Skin epidermis (tissue), 12 donors: ENCODE measurements at regions not wholly inside any gene's neighbourhood (a gene's known extent, or its start where the extent isn't known, plus 50 kb on each side); places are given as distances from the start of the nearest gene placed in this dataset.

Source experiments
- H3K27ac ChIP-seq, 21 experiments: fragments of 200-600 bp; sonication (generic) in 11 of 21; one replicate each; pipeline ENCODE4 v1.5.0; 2020; ENCODE audit warnings: mild to moderate bottlenecking in 3 of 21, inconsistent platforms in 2 of 21, moderate library complexity in 2 of 21
- H3K4me3 ChIP-seq, 7 experiments: fragments of 200-600 bp; sonication (generic) in 2 of 7; one replicate each; pipeline ENCODE4 v1.5.0; 2020; ENCODE audit warnings: inconsistent platforms in 2 of 7, mild to moderate bottlenecking in 2 of 7, moderate library complexity in 1 of 7

GRCh38 chr12:107551434-107551833, 134.2 kb upstream of the PWP1 start:
- Histone ChIP-seq H3K27ac (no peak overlapping the region), H3K4me3 (no peak overlapping the region)

DNA sequence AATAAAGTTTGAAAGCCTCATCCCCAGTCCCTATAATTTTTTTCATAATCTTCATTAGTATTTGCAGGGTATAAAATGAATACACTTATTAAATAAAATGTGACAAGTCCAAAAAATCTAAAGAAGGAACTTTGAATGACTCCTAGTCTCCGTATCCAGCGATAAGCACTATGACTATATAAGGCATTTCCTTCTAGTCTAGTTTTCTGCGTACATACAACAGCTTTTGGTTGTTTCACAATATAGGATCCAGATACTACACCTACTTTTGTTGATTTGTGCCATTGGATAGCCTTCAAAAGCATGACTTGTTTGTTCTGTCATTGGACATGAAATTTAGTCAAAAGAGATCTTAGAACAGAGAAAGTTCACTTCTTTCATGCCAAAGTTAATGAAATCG, 133.3 kb upstream of the PWP1 start:
- Histone ChIP-seq H3K27ac (no peak overlapping the region), H3K4me3 (no peak overlapping the region)

DNA sequence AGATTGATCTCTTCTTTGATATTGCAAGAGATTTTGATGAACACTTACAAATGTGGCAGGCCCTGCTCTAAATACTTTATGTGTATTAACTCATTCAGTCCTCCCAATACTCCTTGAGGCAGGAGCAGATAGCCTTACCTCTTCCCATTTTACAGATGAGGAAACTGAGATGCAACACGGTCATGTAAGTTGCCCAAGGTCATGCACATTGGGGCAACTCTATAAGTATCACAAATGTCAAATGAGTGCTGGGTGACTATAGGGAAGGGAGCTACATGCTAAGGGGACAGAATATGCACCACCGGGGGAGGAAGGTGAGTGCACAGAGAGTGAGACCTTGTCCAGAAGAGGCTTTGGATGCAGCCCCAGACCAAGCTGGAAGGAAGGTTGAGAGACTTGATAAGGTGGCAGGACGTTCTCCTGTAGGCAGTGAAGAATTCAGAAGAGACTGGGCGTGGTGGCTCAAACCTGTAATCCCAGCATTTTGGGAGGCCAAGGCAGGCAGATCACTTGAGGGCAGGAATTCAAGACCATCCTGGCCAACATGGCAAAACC, 132.3 kb upstream of the PWP1 start:
- Histone ChIP-seq H3K27ac (no peak overlapping the region), H3K4me3 (no peak overlapping the region)

DNA sequence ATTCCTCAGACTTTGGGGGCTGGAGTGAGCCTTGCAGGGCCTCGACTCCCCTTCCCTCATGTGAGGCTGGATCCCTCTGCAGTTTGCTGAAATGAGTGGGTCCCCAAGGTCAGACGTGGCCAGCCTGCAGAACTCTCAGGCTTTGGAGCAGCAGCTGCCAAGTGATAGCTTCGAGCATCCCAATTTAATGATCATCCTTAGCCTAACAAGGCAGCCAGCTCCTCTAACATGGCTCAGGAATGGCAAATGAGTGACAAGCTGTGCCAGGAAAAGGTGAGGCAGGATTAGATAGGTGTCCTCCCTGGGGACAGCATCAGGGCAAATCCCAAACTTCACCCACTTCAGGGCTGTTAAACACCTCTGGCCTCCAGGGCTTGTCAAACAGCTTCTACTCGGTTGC, 130.7 kb upstream of the PWP1 start:
- no peak overlapping the region for H3K27ac ChIP-seq
- no peak overlapping the region for H3K4me3 ChIP-seq

DNA sequence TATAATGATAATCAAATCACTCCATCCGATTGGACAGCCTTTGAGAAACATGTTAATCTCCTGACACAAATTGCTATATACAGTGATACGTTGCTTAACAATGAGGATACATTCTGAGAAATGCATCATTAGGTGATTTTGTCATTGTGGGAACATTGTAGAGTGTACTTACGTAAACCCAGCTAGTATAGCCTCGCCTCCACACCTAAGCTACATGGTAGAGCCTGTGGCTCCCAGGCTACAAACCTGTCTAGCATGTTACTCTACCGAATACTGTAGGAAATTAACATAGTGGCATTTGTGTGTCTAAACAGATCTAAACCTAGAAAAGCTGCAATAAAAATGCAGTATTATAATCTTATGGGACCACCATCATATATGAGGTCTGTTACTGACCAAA, 128.6 kb upstream of the PWP1 start:
- H3K4me3 ChIP-seq = no peak overlapping the region
- H3K27ac ChIP-seq = no peak overlapping the region

GRCh38 chr12:107557589-107558100, 128.0 kb upstream of the PWP1 start:
- no peak overlapping the region for H3K27ac ChIP-seq
- no peak overlapping the region for H3K4me3 ChIP-seq

DNA sequence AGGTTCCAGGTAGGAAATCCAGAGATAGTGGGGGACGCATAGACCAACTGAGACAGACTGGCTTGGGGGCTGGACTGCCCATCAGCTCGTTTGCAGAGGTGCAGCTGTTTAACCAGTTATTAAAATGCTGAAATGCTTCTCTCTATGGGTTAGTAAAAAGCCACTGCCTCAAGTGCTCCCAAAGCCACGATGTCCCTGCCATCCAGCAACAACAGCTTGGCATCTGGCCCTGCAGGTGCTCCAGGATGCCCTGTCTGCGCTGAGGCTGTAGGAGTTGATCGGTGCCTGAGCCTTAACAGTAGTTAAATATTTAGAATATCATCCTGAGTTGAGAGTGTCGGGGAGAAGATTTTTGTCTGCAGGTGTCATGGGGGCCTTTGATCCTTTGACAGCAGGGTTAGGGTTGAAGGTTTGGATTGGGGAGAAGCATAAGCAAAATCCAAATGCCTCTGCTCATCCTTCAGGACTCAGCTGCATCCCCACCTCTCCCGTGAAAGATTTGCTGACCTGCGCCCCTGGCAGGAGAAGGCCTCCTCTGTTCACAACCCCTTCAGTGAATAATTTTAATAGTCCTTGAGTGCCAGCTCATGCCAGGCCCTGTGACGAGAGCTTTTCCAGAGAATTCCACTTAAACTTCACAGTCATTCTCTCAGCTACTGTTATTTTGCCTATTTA, 127.3 kb upstream of the PWP1 start:
- no peak overlapping the region for H3K4me3 ChIP-seq
- H3K27ac ChIP-seq = no peak overlapping the region

- H3K27ac ChIP-seq = no peak overlapping the region
These were observed 126.7 kb upstream of the PWP1 start for GRCh38 chr12:107558816-107559382.

GRCh38 chr12:107560165-107560898, 125.3 kb upstream of the PWP1 start:
- Histone ChIP-seq H3K27ac (peak overlapping the region in 4 of 21 experiments; percentile 21 to 45 (median 34)), H3K4me3 (no peak overlapping the region)

More at GRCh38 chr12:107558816-107559382, 126.7 kb upstream of the PWP1 start:
- H3K4me3 ChIP-seq = no peak overlapping the region

- Histone ChIP-seq H3K4me3 (no peak overlapping the region), H3K27ac (no peak overlapping the region)
These were observed 124.7 kb upstream of the PWP1 start for GRCh38 chr12:107560899-107561285.

GRCh38 chr12:107564946-107565345, 120.7 kb upstream of the PWP1 start:
- H3K27ac ChIP-seq = no peak overlapping the region
- no peak overlapping the region for H3K4me3 ChIP-seq

GRCh38 chr12:107565551-107565950, 120.0 kb upstream of the PWP1 start:
- H3K4me3 ChIP-seq = no peak overlapping the region
- no peak overlapping the region for H3K27ac ChIP-seq

GRCh38 chr12:107567876-107568619, 117.6 kb upstream of the PWP1 start:
- no peak overlapping the region for H3K4me3 ChIP-seq
- no peak overlapping the region for H3K27ac ChIP-seq

DNA sequence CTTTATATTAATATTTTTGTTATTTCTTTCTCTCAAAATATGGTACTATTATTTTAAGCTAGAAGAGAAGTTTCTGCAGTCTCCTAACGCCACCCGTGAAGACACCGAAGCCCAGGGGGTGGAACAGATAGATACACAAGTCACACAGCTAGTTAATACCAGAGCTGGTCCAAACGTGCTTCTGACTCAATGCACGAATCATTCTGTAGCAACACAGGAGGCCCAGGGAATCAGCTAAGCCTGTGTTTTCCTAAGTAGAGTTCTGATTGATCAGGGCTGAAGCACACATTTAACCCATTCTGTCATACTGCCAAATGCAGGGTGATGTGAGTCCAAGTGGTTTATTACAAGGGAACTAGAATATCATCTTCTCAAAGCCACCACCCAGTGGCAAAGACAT, 116.9 kb upstream of the PWP1 start:
- Histone ChIP-seq H3K27ac (no peak overlapping the region), H3K4me3 (no peak overlapping the region)

DNA sequence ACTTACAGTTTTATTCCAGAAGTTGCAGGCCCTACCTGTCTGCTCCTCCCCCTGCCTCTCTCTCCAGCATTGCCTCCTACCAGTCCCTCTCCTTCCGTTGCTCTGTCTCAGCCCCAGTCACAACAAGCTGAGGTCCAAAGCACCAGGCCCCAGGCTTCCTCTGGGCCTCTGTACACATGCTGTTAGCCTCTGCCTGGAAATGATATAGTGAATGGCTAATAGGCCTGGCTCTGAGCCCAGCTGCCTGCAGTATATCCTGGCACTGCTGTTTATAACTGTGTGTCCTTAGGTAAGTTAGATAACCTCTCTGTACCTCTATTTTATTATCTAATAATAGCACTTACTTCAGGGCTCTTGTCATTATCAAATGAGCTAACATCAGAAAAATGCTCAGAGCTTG, 114.9 kb upstream of the PWP1 start:
- no peak overlapping the region for H3K4me3 ChIP-seq

DNA sequence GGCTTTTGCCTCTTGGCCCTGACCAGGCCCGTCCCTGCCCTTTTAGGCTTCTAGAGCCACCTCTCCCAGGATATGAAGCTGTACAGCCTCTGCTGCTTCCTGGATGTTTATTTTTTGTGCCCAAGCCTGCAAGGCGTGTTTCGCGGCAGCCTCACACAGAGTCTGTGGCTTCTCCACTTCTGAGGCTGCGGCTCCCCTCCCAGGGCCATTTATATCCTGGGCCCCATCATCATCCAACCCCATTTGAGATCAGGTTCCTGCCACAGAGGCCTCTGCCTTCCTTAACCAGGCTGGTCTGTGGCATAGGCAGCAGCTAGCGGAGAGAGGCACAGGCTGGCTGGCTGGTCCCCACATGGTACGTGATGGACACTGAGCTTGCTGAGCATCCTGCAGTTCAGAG, 114.1 kb upstream of the PWP1 start:
- H3K4me3 ChIP-seq = no peak overlapping the region
- H3K27ac ChIP-seq = no peak overlapping the region

More for the DNA sequence above, 114.9 kb upstream of the PWP1 start:
- no peak overlapping the region for H3K27ac ChIP-seq

DNA sequence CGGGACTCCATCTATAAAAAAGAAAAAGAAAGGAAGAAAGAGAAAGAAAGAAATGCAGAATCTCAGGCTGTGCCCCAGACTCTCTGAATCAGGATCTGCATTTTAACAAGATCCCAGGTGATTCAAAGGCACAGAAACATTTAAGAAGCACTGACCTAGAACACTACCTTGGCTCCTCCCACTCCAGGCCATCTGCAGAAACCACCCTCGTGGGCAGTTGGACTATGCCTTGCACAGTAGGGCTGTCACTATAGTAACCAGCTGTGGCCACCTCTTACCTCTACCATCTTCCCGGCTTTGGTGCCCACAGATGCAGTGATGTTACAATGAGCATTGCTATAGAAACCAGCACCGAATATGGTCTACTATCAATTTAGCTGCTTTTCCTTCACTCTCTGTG, 110.9 kb upstream of the PWP1 start:
- no peak overlapping the region for H3K27ac ChIP-seq
- H3K4me3 ChIP-seq = no peak overlapping the region

DNA sequence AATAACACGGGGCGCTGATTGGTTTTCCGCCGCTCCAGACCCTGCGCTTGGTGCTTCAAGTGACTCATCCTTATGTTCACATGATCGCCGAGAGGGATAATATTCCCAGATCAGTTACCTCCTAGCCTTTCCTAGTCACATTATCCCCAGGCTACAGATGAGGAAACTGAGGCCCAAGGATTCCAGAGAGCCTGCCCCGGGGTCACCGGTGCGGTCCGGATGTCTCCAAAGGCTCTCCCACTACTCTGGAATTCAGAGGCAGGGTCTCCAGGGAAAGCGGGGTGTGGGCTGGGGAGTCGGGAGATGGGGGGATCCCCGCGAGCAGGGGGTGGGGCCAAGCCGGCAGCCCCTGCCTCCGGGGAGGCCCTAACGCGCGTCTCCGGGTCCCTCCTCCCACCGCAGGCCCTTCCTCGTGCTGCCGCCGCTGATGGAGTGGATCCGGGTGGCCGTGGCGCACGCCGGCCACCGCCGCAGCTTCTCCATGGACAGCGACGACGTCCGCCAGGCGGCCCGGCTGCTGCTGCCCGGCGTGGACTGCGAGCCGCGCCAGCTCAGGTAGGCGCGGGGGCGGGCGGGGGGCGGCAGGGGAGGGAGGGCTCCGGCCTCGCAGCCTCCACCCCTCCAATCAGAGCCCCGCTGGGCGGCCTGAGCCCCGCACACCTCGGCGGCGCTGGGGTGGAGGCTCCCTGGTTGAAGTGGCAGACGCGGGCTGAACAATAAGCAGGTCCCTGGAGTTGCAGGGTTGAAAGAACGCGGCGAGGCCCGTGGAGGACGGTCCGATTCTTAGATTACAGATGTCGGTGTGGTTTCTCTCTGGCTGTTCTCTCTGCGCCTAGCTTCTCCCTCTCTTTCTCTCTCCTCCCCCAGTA, 104.6 kb upstream of the PWP1 start:
- peak overlapping the region in 4 of 7 experiments; percentile 7 to 34 (median 18) for H3K4me3 ChIP-seq
- no peak overlapping the region for H3K27ac ChIP-seq

GRCh38 chr12:107581619-107582015, 104.0 kb upstream of the PWP1 start:
- peak overlapping the region in 2 of 7 experiments; percentile 29 to 34 for H3K4me3 ChIP-seq
- no peak overlapping the region for H3K27ac ChIP-seq
